ENCODE measurements at regions not wholly inside any gene's neighbourhood (a gene's known extent, or its start where the extent isn't known, plus 50 kb on each side); places are given as distances from the start of the nearest gene placed in this dataset.

DNA sequence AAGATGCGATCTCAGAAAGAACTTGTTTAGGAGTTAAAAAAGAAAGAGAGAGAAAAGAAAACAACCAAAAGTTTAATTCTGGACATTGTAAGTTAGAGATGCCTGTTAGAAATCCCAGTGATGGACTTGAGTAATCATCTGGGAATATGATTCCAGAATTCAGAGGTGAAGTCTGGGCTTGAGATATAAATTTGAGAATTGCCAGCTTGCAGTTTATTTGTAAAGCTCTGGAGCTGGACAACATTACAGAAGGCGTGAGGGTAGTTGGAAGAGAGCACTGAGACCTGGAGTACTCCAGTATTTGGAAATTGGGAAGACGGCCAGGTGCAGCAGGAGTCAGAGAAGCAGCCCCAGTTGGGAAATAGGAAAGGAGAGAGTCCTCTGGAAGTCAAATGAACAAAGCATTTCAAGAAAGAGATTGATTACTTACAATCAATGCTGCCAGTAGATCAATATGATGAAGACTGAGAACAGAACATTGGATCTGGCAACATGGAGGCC, 128.8 kb upstream of the ARHGAP28 start:
- TF ChIP-seq YY1 (IDR thresholded peaks at IDR 0.05; ENCODE audit: extremely low read depth, insufficient replicate concordance, low read depth, low read length), result no peak
- TF ChIP-seq SP1 (IDR thresholded peaks at IDR 0.05; ENCODE audit: low read depth), result no peak
- no peak for TF ChIP-seq POLR2A (IDR thresholded peaks at IDR 0.05; ENCODE audit: borderline replicate concordance, extremely low read depth, insufficient read depth, insufficient read length)
- no peak for TF ChIP-seq EGR1 (IDR thresholded peaks at IDR 0.05; ENCODE audit: low read depth)
- TF ChIP-seq, protein P1, sequence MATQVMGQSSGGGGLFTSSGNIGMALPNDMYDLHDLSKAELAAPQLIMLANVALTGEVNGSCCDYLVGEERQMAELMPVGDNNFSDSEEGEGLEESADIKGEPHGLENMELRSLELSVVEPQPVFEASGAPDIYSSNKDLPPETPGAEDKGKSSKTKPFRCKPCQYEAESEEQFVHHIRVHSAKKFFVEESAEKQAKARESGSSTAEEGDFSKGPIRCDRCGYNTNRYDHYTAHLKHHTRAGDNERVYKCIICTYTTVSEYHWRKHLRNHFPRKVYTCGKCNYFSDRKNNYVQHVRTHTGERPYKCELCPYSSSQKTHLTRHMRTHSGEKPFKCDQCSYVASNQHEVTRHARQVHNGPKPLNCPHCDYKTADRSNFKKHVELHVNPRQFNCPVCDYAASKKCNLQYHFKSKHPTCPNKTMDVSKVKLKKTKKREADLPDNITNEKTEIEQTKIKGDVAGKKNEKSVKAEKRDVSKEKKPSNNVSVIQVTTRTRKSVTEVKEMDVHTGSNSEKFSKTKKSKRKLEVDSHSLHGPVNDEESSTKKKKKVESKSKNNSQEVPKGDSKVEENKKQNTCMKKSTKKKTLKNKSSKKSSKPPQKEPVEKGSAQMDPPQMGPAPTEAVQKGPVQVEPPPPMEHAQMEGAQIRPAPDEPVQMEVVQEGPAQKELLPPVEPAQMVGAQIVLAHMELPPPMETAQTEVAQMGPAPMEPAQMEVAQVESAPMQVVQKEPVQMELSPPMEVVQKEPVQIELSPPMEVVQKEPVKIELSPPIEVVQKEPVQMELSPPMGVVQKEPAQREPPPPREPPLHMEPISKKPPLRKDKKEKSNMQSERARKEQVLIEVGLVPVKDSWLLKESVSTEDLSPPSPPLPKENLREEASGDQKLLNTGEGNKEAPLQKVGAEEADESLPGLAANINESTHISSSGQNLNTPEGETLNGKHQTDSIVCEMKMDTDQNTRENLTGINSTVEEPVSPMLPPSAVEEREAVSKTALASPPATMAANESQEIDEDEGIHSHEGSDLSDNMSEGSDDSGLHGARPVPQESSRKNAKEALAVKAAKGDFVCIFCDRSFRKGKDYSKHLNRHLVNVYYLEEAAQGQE (IDR thresholded peaks at IDR 0.05; ENCODE audit: low read depth), result no peak
- no peak for TF ChIP-seq EZH2 (IDR thresholded peaks at IDR 0.05)
- TF ChIP-seq SIN3A (IDR thresholded peaks at IDR 0.05; ENCODE audit: low read depth), result no peak
- TF ChIP-seq EZH2phosphoT487 (IDR thresholded peaks at IDR 0.05; ENCODE audit: borderline replicate concordance), result no peak
- TF ChIP-seq FOSL1 (IDR thresholded peaks at IDR 0.05; ENCODE audit: low read depth), result no peak
- no peak for TF ChIP-seq ZFX (IDR thresholded peaks at IDR 0.05)
- no peak for TF ChIP-seq CEBPB (IDR thresholded peaks at IDR 0.05; ENCODE audit: low read depth)
- TF ChIP-seq JUND (IDR thresholded peaks at IDR 0.05), result no peak
- no peak for TF ChIP-seq TCF7L2 (IDR thresholded peaks at IDR 0.05; ENCODE audit: borderline replicate concordance, extremely low read depth, insufficient read depth, insufficient read length)
- TF ChIP-seq ZNF274 (IDR thresholded peaks at IDR 0.05; ENCODE audit: low read depth, low read length), result no peak
- TF ChIP-seq, protein P2, sequence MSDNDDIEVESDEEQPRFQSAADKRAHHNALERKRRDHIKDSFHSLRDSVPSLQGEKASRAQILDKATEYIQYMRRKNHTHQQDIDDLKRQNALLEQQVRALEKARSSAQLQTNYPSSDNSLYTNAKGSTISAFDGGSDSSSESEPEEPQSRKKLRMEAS (IDR thresholded peaks at IDR 0.05), result no peak
- TF ChIP-seq, protein P3, sequence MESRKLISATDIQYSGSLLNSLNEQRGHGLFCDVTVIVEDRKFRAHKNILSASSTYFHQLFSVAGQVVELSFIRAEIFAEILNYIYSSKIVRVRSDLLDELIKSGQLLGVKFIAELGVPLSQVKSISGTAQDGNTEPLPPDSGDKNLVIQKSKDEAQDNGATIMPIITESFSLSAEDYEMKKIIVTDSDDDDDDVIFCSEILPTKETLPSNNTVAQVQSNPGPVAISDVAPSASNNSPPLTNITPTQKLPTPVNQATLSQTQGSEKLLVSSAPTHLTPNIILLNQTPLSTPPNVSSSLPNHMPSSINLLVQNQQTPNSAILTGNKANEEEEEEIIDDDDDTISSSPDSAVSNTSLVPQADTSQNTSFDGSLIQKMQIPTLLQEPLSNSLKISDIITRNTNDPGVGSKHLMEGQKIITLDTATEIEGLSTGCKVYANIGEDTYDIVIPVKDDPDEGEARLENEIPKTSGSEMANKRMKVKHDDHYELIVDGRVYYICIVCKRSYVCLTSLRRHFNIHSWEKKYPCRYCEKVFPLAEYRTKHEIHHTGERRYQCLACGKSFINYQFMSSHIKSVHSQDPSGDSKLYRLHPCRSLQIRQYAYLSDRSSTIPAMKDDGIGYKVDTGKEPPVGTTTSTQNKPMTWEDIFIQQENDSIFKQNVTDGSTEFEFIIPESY (IDR thresholded peaks at IDR 0.05; ENCODE audit: extremely low read depth, insufficient replicate concordance, low read length), result no peak
- no peak for TF ChIP-seq RAD21 (IDR thresholded peaks at IDR 0.05; ENCODE audit: low read depth)
- H3K4me2 ChIP-seq (ENCODE audit: low read length), result no peak overlapping the region
- H3K27me3 ChIP-seq (ENCODE audit: insufficient read depth, low read length), result no peaks in the 10 kb centered on the region
- ChIA-PET CTCF (no interaction called here), POLR2A (no interaction called here), RAD21 (ENCODE audit: low non-redundant PET in 1 of 2, low total read pairs in 2 of 2, uncharacterized antibody in 2 of 2, unreplicated experiment in 2 of 2) (no interaction called here)
- ATAC-seq, result no peak
- no TSS peak for BruUV-seq (replicated peaks)
- H3K27ac ChIP-seq (ENCODE audit: low read depth, low read length), result no peak overlapping the region
- H3K4me1 ChIP-seq (ENCODE audit: control insufficient read depth in 1 of 2, insufficient read depth in 2 of 2, low read length in 2 of 2), result no peaks in the 10 kb centered on the region
- H4K20me1 ChIP-seq (ENCODE audit: insufficient read depth), result no peaks in the 10 kb centered on the region
- H3K36me3 ChIP-seq (ENCODE audit: control insufficient read depth in 1 of 2, insufficient read depth in 2 of 2, low read length in 2 of 2), result no peaks in the 10 kb centered on the region
- no peak overlapping the region for H2AFZ ChIP-seq (ENCODE audit: low read depth, low read length, poor library complexity, severe bottlenecking)
- no peak overlapping the region for H3K4me3 ChIP-seq (replicated peaks in 1 of 2; ENCODE audit: low read depth in 1 of 2, low read length in 2 of 2)
- DNase-seq (ENCODE audit: low read depth, low spot score), result no peak
- no peaks in the 10 kb centered on the region for H3K9me2 ChIP-seq (ENCODE audit: insufficient read depth)
- intact Hi-C loops (cut with micrococcal nuclease), result no loop called here
- peaks cover 4 to 21% of the 10 kb centered on the region in 2 experiments; a peak in 2 of 4 replicates for H3K9me3 ChIP-seq (ENCODE audit: control insufficient read depth in 1 of 2, insufficient read depth in 1 of 2, low read depth in 1 of 2, low read length in 2 of 2)
- no peaks in the 10 kb centered on the region for H3K79me2 ChIP-seq (ENCODE audit: insufficient read depth, low read length)
- H3K9ac ChIP-seq (ENCODE audit: low read length), result no peak overlapping the region
